ENCODE measurements at regions not wholly inside any gene's neighbourhood (a gene's known extent, or its start where the extent isn't known, plus 50 kb on each side); places are given as distances from the start of the nearest gene placed in this dataset.

- TF ChIP-seq E2F8 (IDR thresholded peaks at IDR 0.05; ENCODE audit: low read depth, partially characterized antibody) (no peak), ZBTB9 (CRISPR knock-in tag; IDR thresholded peaks at IDR 0.05) (no peak), MED1 (CRISPR knock-in tag; IDR thresholded peaks at IDR 0.05; ENCODE audit: borderline replicate concordance) (no peak), BCOR (IDR thresholded peaks at IDR 0.05) (no peak), KDM1A (IDR thresholded peaks at IDR 0.05) (no peak), ZNF311 (CRISPR knock-in tag; IDR thresholded peaks at IDR 0.05) (no peak), HBP1 (CRISPR knock-in tag; IDR thresholded peaks at IDR 0.05) (no peak)
These were observed 105.2 kb upstream of the RESF1 start (continued) for GRCh38 chr12:31853977-31854376.

Measured in K562 (cell line).